Spleen (tissue), 7 donors: ENCODE measurements at regions not wholly inside any gene's neighbourhood (a gene's known extent, or its start where the extent isn't known, plus 50 kb on each side); places are given as distances from the start of the nearest gene placed in this dataset.
"Not testable (repeated sequence)": the region's sequence is repeated elsewhere in the genome, so short reads cannot be mapped to it uniquely, and the experiment has no call there.

ENCODE experiments used
- CTCF ChIP-seq, 11 experiments: fragments of 200-600 bp in 7 of 11; fragments of 450-650 bp in 4 of 11; sonication (generic) in 4 of 11; IDR thresholded peaks in 8 of 11; conservative IDR thresholded peaks in 3 of 11; 1 replicate in 7 of 11; 2 replicates in 4 of 11; pipeline versions ENCODE4 v1.4.0 to v1.8.0; 2016 to 2021; ENCODE audit warnings: antibody characterized with exemption in 11 of 11, inconsistent platforms in 4 of 11, mild to moderate bottlenecking in 1 of 11
- POLR2AphosphoS5 ChIP-seq, 3 donors: sonication (generic); formaldehyde crosslinking; IDR thresholded peaks; one replicate each; pipeline ENCODE4 v1.5.1; 2017; ENCODE audit warnings: antibody characterized with exemption in 3 of 3
- donor health status: DM: no; HTN: no; CAD: no; lungs with moderate emphysema.
- donor health status: DM: no; HTN: no; CAD: no.
- donor health status: DM: no; HTN: no; CAD: no.

GRCh38 chr16:13850173-13850572 is 69.8 kb upstream of the ERCC4 start:
- not testable (repeated sequence) for TF ChIP-seq CTCF (IDR thresholded peaks at IDR 0.05 in 8 of 11, conservative IDR thresholded peaks at IDR 0.05 in 3 of 11); POLR2AphosphoS5 (IDR thresholded peaks at IDR 0.05)
